Caco-2 (cell line): ENCODE measurements at regions not wholly inside any gene's neighbourhood (a gene's known extent, or its start where the extent isn't known, plus 50 kb on each side); places are given as distances from the start of the nearest gene placed in this dataset.

Experiments used
- BruUV-seq: library from RNA; stranded (reverse); fragments of 400-500 nt; replicated peaks from 2 replicates; lab custom pipeline; 2021; lab: Mats Ljungman, UMichigan
- CTCF ChIA-PET: fragments of 300-600 bp; sonication (Branson Sonifier 250); formaldehyde crosslinking; loops from one replicate; lab custom pipeline; 2022; ENCODE audit warnings: antibody characterized with exemption; lab: Charles Lee
- POLR2A ChIA-PET: fragments of 300-600 bp; sonication (Branson Sonifier 250); formaldehyde crosslinking; loops from one replicate; lab custom pipeline; 2022; ENCODE audit warnings: antibody characterized with exemption; lab: Charles Lee
- DNase-seq, 2 experiments: peaks; one replicate each; pipeline versions ENCODE4 v3.0.0 to v3.0.0-alpha.2; 2020 to 2022
- H3K27me3 ChIP-seq: replicated peaks from 2 replicates; pipeline ENCODE4 v1.6.0; 2011; ENCODE audit warnings: low read length; ENCODE audit not compliant: control insufficient read depth, insufficient read depth
- H3K36me3 ChIP-seq: 2 replicates; pipeline ENCODE4 v1.5.1; 2011; ENCODE audit warnings: low read length; ENCODE audit not compliant: control insufficient read depth, insufficient read depth
- H3K4me1 ChIP-seq: fragments of 250-450 bp; sonication (Bioruptor Pico); 2 replicates; pipeline ENCODE4 v1.5.1; 2020; ENCODE audit warnings: mild to moderate bottlenecking
- H3K4me3 ChIP-seq: 2 replicates; pipeline ENCODE4 v1.5.1; 2011; ENCODE audit warnings: low read depth, mild to moderate bottlenecking, control low read depth, low read length
- H3K9me3 ChIP-seq: fragments of 250-450 bp; sonication (Bioruptor Pico); 2 replicates; pipeline ENCODE4 v1.5.1; 2020; ENCODE audit warnings: mild to moderate bottlenecking, moderate library complexity
- H3K27ac Mint-ChIP-seq: one replicate; pipeline ENCODE4 v1.8.0; 2022; ENCODE audit warnings: mixed read lengths; ENCODE audit not compliant: unreplicated experiment
- H3K27me3 Mint-ChIP-seq: one replicate; pipeline ENCODE4 v1.8.0; 2022; ENCODE audit warnings: mixed read lengths; ENCODE audit not compliant: insufficient read depth, unreplicated experiment
- H3K36me3 Mint-ChIP-seq: one replicate; pipeline ENCODE4 v1.8.0; 2022; ENCODE audit warnings: mild to moderate bottlenecking, mixed read lengths; ENCODE audit not compliant: insufficient read depth, unreplicated experiment
- H3K4me1 Mint-ChIP-seq: one replicate; pipeline ENCODE4 v1.8.0; 2022; ENCODE audit warnings: low read depth, mixed read lengths; ENCODE audit not compliant: unreplicated experiment
- H3K4me3 Mint-ChIP-seq: one replicate; pipeline ENCODE4 v1.8.0; 2022; ENCODE audit warnings: mild to moderate bottlenecking, moderate library complexity, mixed read lengths; ENCODE audit not compliant: unreplicated experiment
- H3K9me3 Mint-ChIP-seq: one replicate; pipeline ENCODE4 v1.8.0; 2022; ENCODE audit warnings: mixed read lengths; ENCODE audit not compliant: unreplicated experiment
- CTCF ChIP-seq, 2 experiments: fragments of 200-600 bp in 1 of 2; IDR thresholded peaks; 1 replicate in 1 of 2; 2 replicates in 1 of 2; pipeline versions ENCODE4 v1.5.1 to v1.8.0; 2011 to 2022; ENCODE audit warnings: antibody characterized with exemption in 1 of 2, control low read depth in 1 of 2, inconsistent platforms in 1 of 2, low read depth in 1 of 2, low read length in 1 of 2, mild to moderate bottlenecking in 1 of 2, moderate library complexity in 1 of 2; ENCODE audit not compliant: insufficient read depth in 1 of 2, severe bottlenecking in 1 of 2, unreplicated experiment in 1 of 2
- intact Hi-C: fragments of 100-400 bp; cut with micrococcal nuclease; formaldehyde crosslinking; loops from one replicate; pipeline ENCODE4 v1.10.0; 2022; ENCODE audit not compliant: unreplicated experiment

GRCh38 chr4:133465022-133465421, 315.9 kb downstream of the PCDH10 start:
- BruUV-seq = no TSS peak
- Histone ChIP-seq H3K27me3 (no peaks in the 10 kb centered on the region), H3K4me1 (peaks cover 4% of the 10 kb centered on the region; the same call in 1 of the 2 replicates), H3K36me3 (no peaks in the 10 kb centered on the region), H3K9me3 (no peaks in the 10 kb centered on the region), H3K4me3 (no peak overlapping the region)
- Mint-ChIP-seq H3K9me3 (no peaks in the 10 kb centered on the region), H3K27me3 (no peaks in the 10 kb centered on the region), H3K27ac (no peak overlapping the region), H3K4me3 (no peak overlapping the region), H3K4me1 (peaks cover 9% of the 10 kb centered on the region), H3K36me3 (no peaks in the 10 kb centered on the region)
- CTCF ChIA-PET = no interaction called here
- no peak for DNase-seq
- no peak for TF ChIP-seq CTCF (IDR thresholded peaks at IDR 0.05; ENCODE audit: insufficient read depth in 1 of 2, low read depth in 1 of 2, low read length in 1 of 2, severe bottlenecking in 1 of 2, unreplicated experiment in 1 of 2)
- POLR2A ChIA-PET = no interaction called here
- intact Hi-C loops = no loop called here

GRCh38 chr4:133464311-133464710, 315.2 kb downstream of the PCDH10 start:
- Mint-ChIP-seq H3K4me1 (peaks cover 9% of the 10 kb centered on the region), H3K27me3 (no peaks in the 10 kb centered on the region), H3K4me3 (no peak overlapping the region), H3K9me3 (no peaks in the 10 kb centered on the region), H3K36me3 (no peaks in the 10 kb centered on the region), H3K27ac (no peak overlapping the region)
- ChIA-PET POLR2A (no interaction called here), CTCF (no interaction called here)
- intact Hi-C loops = no loop called here
- TF ChIP-seq CTCF (IDR thresholded peaks at IDR 0.05; ENCODE audit: insufficient read depth in 1 of 2, low read depth in 1 of 2, low read length in 1 of 2, severe bottlenecking in 1 of 2, unreplicated experiment in 1 of 2) = no peak
- H3K4me3 ChIP-seq = no peak overlapping the region
- no peak for DNase-seq
- H3K4me1 ChIP-seq = peaks cover 4% of the 10 kb centered on the region; the same call in 1 of the 2 replicates
- H3K27me3 ChIP-seq = no peaks in the 10 kb centered on the region
- no TSS peak for BruUV-seq
- no peaks in the 10 kb centered on the region for H3K9me3 ChIP-seq
- no peaks in the 10 kb centered on the region for H3K36me3 ChIP-seq

GRCh38 chr4:133452678-133453077, 303.6 kb downstream of the PCDH10 start:
- no peaks in the 10 kb centered on the region for H3K36me3 ChIP-seq
- BruUV-seq = no TSS peak
- H3K9me3 ChIP-seq = no peaks in the 10 kb centered on the region
- no peaks in the 10 kb centered on the region for H3K4me1 ChIP-seq
- Mint-ChIP-seq H3K4me3 (no peak overlapping the region), H3K9me3 (no peaks in the 10 kb centered on the region), H3K27ac (no peak overlapping the region), H3K36me3 (no peaks in the 10 kb centered on the region), H3K4me1 (no peaks in the 10 kb centered on the region), H3K27me3 (peaks cover 4% of the 10 kb centered on the region)
- POLR2A ChIA-PET = no interaction called here
- no peak for TF ChIP-seq CTCF (IDR thresholded peaks at IDR 0.05; ENCODE audit: insufficient read depth in 1 of 2, low read depth in 1 of 2, low read length in 1 of 2, severe bottlenecking in 1 of 2, unreplicated experiment in 1 of 2)
- no peak for DNase-seq
- no peaks in the 10 kb centered on the region for H3K27me3 ChIP-seq
- intact Hi-C loops = no loop called here
- CTCF ChIA-PET = no interaction called here
- H3K4me3 ChIP-seq = no peak overlapping the region
